Fibroblast of the aortic adventitia (primary cell): ENCODE measurements at regions not wholly inside any gene's neighbourhood (a gene's known extent, or its start where the extent isn't known, plus 50 kb on each side); places are given as distances from the start of the nearest gene placed in this dataset.
"Not testable (repeated sequence)": the region's sequence is repeated elsewhere in the genome, so short reads cannot be mapped to it uniquely, and the experiment has no call there.

Experiments
- DNase-seq: peaks from one replicate; pipeline ENCODE4 v3.0.0-alpha.2; 2010; ENCODE audit warnings: low read depth
- H3K4me3 ChIP-seq: 2 replicates; pipeline ENCODE4 v1.5.1; 2011; ENCODE audit warnings: low read depth, mild to moderate bottlenecking, control low read depth, low read length, moderate library complexity
- TF ChIP-seq, protein P1 (sequence below): IDR thresholded peaks from 2 replicates; pipeline ENCODE4 v1.5.1; 2011; ENCODE audit warnings: mild to moderate bottlenecking, low read length, control low read depth, inconsistent platforms; ENCODE audit not compliant: insufficient read depth

DNA sequence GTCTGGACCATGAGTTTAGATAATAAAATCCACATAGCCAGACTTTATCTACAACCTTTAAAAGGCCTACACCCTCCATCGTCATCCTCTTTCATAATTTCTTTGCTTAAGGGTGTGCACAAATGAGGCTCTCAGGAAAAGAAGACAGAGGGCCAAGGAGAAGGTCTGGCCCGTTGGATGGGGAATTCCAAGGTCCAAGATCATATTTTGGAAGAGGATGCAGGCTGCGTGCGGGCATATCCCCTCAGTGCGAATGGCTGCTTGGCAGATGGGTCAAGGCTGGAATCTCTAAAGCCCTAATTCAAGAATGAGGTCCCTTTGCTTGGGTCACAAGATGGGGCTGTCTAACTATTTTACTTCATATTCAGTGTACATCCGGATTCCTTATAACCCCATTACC lies 782.2 kb upstream of the NCAM2 start:
- DNase-seq: no peak
- no peak overlapping the region for H3K4me3 ChIP-seq
- TF ChIP-seq, protein P1, sequence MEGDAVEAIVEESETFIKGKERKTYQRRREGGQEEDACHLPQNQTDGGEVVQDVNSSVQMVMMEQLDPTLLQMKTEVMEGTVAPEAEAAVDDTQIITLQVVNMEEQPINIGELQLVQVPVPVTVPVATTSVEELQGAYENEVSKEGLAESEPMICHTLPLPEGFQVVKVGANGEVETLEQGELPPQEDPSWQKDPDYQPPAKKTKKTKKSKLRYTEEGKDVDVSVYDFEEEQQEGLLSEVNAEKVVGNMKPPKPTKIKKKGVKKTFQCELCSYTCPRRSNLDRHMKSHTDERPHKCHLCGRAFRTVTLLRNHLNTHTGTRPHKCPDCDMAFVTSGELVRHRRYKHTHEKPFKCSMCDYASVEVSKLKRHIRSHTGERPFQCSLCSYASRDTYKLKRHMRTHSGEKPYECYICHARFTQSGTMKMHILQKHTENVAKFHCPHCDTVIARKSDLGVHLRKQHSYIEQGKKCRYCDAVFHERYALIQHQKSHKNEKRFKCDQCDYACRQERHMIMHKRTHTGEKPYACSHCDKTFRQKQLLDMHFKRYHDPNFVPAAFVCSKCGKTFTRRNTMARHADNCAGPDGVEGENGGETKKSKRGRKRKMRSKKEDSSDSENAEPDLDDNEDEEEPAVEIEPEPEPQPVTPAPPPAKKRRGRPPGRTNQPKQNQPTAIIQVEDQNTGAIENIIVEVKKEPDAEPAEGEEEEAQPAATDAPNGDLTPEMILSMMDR: no peak

DNA sequence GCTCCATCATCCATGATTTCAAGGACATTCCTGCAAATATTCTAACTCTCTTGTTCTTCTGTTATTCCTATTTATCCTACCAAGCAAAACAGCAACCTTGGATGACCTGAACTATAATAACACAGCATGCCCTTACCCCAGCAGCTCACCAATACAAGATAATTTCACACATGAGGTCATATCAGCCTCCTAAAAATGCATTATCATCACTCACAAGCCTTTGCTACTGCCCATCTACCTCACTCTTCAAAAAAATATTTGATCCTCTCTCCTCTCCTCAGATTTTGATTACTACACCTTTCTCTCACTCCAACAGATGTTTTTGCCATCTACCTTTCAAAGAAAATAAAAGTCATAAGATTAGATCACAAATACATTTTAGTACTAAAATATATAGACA lies 777.6 kb upstream of the NCAM2 start:
- H3K4me3 ChIP-seq: no peak overlapping the region
- TF ChIP-seq, protein P1: no peak
- DNase-seq: no peak

DNA sequence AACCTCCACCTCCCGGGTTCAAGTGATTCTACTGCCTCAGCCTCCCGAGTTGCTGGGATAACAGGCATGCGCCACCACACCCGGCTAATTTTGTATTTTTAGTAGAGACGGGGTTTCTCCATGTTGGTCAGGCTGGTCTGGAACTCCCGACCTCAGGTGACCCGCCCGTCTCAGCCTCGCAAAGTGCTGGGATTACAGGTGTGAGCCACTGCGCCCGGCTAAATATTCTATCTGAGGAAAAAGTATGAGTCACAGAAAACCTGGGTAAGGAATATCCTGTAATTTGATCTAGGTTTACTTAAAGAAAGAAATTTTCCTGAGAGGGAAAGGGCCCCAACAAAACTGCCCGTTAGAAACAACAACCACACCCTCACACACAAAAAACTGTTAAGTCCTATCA lies 776.2 kb upstream of the NCAM2 start:
- H3K4me3 ChIP-seq, DNase-seq: not testable (repeated sequence)

DNA sequence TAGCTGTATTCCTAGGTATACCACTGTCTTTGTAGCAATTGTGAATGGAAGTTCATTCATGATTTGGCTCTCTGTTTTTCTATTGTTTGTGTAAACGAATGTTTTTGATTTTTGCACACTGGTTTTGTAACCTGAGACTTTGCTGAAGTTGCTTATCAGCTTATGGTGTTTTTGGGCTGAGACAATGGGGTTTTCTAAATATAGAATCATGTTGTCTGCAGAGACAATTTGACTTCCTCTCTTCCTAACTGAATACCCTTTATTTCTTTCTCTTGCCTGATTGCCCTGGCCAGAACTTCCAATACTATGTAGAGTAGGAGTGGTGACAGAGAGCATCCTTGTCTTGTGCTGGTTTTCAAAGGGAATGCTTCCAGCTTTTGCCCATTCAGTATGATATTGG lies 761.6 kb upstream of the NCAM2 start:
- not testable (repeated sequence) for DNase-seq, H3K4me3 ChIP-seq

DNA sequence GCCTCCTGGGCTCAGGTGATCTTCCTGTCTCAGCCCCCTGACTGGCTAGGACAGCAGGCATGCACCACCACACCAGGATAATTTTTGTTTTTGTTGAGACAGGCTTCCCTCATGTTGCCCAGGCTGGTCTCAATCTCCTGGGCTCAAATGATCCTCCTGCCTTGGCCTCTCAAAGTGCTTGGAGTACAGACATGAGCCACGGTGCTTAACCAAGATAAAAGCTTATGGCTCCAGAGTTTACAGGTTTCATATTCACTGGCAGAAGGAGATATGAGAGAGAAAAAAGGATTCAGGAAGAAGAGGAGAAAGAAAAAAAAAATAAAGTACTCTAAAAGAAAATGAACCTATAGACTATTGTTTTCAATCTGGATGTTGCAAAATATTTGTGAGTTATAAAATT lies 748.8 kb upstream of the NCAM2 start:
- DNase-seq: no peak
- no peak overlapping the region for H3K4me3 ChIP-seq
- TF ChIP-seq, protein P1: no peak

DNA sequence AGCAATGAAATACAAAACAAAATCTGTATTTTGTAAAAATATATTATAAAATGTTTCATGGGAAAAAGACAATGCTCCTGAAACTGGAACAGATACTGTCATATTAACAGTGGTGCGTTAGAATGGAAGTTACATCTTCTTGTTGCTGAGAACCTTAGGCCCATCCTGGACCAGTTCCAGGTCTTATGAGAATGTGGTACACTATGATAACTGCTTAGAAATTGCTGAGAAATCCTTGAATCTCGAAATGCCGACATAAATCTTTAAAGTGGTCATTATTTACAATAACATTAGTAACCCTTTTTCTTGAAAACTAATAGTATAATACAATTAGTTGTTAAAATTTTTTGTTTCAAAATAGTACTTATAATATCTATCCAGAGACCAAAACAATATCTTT lies 747.9 kb upstream of the NCAM2 start:
- TF ChIP-seq, protein P1: no peak
- no peak for DNase-seq
- no peak overlapping the region for H3K4me3 ChIP-seq

DNA sequence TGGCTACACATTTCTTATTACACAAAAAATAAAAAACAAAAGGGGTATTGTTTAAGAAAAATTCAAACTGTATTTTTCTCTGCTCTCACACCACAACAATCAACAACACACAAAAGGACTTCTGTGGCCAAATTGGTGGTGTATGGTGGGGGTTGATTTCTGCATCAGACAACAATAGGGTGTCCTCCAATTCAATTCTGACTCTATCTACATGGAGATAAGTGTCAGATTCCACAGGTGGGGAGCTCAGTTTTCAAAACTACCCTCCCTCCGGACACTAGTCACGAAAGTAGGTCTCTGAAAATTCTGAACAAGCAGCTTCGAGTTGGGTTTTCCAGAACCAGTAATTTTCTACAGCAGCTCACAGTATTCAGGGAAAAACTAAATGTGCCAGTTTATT lies 744.9 kb upstream of the NCAM2 start:
- no peak for DNase-seq
- H3K4me3 ChIP-seq: no peak overlapping the region
- TF ChIP-seq, protein P1: no peak

DNA sequence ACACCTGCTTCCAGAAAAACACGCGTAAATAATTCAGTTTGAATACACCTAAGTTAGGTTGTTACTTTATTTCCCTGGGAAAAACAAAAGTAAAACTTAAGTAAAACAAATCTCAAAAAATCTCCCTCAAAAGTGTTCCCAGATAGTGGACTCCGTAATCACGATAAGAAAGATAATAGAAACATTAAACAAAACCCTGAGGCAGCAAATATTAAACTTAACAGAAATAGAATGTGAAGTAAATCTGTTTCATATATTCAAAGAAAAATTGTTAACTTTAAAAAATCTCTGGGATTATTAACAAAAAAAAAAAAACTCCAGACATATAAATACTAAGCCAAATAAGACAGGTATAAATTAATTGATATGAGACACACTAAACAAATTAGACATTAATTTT lies 743.2 kb upstream of the NCAM2 start:
- TF ChIP-seq, protein P1: no peak
- no peak for DNase-seq
- no peak overlapping the region for H3K4me3 ChIP-seq
